GM18511 (cell line): ENCODE measurements at regions not wholly inside any gene's neighbourhood (a gene's known extent, or its start where the extent isn't known, plus 50 kb on each side); places are given as distances from the start of the nearest gene placed in this dataset.

ENCODE experiments used
- ATAC-seq: cut with Tn5 transposase; IDR thresholded peaks from one replicate; pipeline ENCODE4 v1.9.1; 2021; ENCODE audit warnings: mild to moderate bottlenecking, moderate library complexity; ENCODE audit not compliant: unreplicated experiment

DNA sequence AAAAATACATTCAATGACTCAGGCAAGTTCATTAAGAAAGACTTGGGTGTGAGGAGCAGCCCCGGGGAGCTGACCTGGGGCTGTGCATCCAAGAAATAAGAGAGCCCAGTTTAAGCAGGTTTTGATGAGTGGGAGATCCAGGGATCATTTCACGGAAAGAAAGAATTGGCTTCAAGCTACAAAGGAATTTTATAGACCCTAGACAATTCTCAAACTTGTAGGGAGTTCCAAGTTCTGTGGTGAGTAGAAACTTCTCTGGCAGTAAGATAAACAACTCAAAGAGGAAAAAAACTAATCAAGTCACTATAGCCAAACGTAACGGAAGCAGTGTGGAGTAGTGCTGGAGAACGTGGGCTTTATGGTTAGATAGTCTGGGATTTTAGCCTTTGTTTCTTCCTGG is 175.7 kb upstream of the DDHD1 start:
- ATAC-seq, result no peak

GRCh38 chr14:53327716-53328115 is 174.6 kb upstream of the DDHD1 start:
- ATAC-seq, result no peak

DNA sequence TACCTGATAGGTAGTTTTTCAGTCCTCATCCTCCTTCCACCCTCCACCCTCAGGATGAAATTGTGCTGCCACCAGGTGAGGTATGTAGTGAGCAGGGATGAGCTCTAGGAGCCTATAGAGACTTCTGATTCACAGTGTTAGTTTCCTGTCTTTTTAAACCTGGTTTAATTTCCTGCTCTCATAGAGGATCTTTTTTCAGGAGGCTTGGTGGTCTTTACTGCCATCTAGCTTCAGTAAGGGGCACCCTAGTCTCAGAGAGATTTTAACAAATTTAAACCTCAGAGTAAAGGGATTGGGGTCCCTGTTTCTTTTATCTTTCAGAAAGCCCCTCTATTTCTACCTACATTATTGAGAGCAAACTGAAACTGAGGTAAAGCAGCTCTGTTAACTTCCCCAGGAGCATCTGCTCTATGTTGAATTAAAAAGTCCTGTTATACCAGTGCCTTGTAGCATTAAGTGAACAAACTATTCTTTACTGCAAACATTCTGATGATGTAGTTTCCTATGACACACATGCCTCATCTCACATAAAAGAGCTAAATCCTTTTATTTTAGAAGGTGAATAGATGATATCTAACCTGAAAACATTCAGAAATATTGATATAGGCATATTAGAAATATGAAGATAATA is 172.2 kb upstream of the DDHD1 start:
- ATAC-seq, result no peak

DNA sequence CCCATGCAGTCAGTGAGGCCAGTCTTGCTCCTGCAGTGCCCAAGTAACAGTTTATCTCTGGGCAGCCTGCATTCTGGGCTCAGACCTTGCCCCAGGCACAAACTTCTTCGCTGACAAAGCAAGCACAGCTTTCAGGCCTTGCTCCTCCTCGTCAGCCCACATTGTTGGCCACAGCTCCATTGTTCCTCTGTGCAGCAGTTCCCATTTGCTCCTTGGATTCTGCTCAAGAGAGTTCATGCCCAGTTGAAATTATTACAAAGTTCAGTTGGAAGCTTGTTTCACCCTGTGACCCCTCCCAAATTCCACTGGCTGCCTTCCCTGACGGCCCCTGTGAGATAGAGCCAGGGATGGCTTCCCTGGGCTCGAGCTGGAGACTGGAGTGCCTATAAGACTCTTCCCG is 163.4 kb upstream of the DDHD1 start:
- ATAC-seq, result no peak

- ATAC-seq, result peak; percentile 94
These were observed 157.3 kb upstream of the DDHD1 start for GRCh38 chr14:53310412-53310811.

DNA sequence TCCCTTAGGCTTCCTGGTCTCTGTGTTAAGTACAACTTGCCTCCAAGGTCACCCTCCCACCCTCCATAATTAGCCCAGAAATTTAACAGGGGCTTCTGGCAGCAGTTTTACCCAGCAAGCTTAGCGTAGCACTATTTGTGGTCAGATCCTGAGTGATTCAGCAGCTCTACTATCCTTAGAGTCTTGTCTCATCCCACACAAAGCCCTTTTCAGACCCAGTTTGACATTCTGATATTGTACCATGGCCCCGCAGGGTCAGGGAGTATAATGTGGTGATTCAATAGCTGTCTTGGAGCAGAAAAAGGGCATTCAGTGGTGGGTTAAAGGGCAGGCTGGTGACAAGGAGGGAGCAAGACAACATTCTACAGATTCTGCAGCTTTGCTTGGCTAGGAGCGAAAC is 153.8 kb upstream of the DDHD1 start:
- ATAC-seq, result no peak

DNA sequence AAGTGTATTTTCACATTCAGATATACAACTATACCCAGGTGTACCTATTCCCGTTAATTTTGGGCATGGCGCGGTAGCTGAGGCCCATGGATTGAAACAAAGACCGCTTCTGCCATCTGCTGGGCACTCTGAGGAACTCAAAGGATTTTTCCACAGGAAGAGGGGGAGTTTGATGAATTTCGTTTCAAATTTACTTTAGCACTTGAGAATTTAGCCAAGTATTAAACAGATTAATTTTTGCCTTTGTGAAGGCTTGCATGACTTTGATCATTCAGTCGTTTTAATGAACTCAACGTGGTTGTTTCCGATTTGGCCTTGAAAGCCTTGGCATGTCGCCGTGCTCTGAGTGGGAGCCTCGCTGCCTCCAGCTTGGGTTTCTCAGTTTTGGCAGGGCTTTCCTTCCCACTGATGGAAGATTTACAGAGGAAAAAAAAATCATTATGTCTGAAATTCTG is 153.2 kb upstream of the DDHD1 start:
- no peak for ATAC-seq

GRCh38 chr14:53304726-53305381 is 151.7 kb upstream of the DDHD1 start:
- no peak for ATAC-seq

- ATAC-seq, result peak; percentile 50
These were observed 143.0 kb upstream of the DDHD1 start for GRCh38 chr14:53295985-53296582.

DNA sequence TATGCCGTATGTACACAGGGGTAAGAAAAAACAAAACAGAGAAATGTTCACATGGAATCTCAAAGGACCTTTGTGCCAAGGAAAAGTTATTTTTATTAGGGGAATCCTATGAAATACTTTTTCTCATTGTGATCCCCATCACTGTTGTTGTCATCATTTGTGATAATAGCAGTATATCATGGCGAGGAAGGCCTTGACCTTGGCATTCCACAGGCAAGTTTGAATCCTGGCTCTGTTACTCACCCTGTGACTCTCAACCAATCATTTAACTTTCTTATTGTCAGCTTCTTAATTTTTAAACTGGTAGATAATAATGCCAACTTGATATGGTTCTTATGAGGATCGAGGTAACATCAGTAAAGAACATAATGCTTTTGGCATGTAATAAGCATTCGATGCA is 142.2 kb upstream of the DDHD1 start:
- no peak for ATAC-seq

DNA sequence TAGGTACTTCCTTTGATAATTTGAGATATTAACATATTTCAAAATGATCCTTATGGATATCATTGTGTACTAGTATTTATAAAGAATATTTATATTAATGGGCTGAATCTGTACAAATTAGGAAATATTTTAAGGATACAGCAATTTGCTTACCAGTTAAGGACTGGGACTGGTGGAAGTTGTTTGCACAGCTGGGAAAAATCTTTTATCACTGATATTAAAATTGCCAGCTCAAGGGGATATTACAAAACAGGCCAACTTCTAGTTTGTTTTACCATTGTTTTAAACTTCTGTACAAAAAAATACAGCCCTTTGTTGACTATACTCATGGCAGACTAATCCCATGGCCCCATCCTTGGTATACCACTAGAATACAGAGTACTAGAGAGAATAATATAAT is 133.2 kb upstream of the DDHD1 start:
- ATAC-seq, result no peak

DNA sequence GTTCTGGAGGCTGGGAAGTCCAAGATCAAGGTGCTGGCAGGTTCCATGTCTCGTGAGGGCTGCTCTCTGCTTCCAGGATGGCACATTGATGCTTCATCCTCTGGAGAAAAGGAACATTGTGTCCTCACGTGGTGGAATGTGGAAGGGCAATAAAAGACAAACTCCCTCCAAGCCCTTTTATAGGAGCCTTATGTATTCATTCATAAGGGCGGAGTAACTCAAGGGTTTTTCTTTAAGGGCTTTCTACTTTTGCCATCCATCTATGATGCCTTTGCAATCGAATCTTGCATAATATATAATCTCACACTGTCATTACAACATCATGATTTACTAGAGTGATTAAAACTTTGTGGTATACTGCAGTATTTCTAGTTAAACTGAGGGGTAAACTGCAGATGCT is 132.7 kb upstream of the DDHD1 start:
- no peak for ATAC-seq

- no peak for ATAC-seq
These were observed 131.9 kb upstream of the DDHD1 start for GRCh38 chr14:53285064-53285463.

DNA sequence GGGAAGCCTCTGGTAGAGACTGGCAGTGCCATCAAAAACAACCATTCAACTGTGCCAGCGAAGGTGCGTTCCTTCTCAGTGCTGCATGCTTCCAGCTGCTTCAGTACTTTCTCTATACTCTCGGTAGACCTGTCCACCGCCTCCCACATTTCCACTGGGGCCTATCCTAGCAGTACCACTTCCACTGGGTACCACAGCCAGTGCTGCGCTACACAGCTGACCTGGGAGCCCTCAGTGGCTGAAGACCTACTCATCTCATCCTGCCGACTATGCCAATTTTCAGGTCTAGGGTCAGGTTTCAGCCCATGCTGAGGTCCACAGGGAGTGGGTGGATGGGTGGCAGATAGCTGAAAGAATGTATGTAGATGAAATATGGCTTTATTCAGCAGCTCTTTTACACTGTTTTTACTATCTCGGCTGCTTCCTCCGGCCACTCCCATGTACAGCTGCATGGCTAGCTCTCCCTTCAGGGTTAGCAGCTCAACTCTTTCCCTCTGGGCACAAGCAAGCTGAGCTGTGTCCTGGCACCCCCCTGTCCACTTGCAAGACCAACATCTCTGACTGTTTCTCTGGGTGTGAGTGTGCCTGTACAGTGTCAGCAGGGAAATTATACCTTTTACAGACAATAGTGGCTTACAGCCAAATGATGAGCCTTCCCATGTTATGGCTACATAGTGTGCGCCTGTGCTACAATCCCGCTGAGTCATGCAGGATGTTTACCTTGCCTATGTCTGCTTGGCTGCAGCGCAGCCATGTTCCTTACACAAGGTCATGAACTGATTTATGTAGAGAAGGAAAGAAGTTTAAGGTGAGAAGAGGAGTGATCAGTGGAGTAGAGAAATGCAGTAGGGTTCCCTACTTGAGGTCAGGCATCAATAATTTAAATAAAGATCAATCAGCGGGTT is 125.7 kb upstream of the DDHD1 start:
- ATAC-seq, result no peak

DNA sequence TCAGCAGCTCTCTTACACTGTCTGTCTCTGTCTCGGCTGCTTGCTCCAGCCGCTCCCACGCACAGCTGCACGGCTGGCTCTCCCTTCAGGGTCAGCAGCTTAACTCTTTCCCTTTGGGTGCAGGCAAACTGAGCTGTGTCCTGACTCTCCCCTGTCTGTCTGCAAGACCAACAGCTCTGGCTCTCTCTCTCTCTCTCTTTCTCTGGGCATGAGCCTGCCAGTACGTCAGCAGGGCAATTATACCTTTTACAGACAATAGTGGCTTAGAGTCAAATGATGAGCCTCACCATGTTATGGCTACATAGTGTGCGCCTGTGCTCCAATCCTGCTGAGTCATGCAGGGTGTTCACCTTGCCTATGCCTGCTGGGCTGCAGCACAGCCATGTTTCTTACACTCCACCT is 120.5 kb upstream of the DDHD1 start:
- no peak for ATAC-seq

DNA sequence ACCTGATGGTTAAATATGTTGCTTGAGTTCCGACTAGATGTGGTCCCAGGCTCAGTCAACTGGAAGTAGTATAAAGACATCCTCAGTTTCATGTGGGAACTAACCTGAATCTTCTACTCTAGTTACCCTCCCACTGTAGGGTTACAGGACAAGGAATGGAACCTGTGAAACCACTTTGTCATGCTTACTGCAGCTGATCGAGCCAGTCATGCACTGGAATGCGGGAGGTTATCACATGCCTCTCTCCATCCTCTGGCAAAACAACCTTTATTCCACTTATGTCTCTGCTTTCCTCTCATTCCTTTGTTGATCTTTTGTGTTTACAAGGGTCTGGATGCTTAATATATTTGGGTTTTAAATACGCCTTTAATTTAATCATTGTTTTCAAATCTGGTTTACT is 111.9 kb upstream of the DDHD1 start:
- no peak for ATAC-seq

DNA sequence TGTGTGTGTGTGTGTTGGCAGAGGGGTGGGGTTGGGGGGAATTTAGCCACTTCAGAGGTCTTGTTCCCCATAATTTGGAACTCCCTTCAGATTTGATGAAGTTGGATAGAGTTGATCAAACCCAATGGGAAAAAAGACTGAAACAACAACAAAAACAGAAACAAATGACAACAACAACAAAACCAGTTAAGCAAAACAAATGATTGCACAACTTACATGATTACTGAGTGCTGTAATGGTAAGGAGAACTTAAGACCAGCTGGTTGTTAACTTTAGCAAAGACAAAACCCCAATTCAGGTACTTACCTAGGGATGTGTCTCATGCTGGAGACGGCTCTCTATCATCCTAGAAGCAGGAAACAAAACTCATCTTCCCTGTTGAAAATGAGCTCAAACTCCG is 107.8 kb upstream of the DDHD1 start:
- no peak for ATAC-seq

DNA sequence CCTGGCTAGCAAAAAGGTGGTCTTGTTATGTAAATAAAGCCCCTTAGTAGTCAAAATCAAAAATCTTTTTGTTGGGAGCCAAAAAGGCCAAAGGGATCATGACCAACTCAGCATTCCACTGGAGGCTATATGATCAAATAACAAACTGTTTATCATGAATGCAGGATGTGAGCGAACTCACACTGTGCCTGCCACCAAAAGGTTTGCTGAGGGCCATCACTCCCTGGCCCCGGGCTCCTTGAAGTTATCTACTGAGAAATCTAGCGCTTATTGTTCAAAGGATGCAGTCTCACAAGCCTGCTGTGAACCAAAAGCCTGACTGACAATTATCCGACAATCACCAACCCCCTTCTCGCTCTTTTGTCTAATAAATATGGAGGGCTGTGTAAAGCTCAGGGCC is 107.2 kb upstream of the DDHD1 start:
- ATAC-seq, result no peak

DNA sequence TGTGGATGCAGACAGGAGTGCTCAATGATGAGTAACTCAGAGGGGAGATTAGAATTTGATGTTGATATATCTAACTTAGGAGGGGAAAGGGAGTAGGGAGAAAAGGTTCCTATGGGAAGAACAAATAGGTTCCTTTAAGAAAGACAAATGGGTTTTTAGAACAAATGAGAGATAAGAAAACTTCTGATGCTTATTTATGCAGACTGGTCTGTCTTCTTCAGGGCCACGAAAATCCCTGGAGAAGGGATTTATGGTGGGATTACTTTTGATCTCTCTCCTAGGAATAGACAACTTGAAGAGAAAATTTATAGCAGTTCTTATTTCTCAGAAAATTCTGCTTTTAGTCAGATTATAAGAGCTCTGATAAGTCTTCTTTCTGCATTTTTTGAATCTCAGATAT is 99.0 kb upstream of the DDHD1 start:
- ATAC-seq, result no peak

- ATAC-seq, result no peak
These were observed 95.9 kb upstream of the DDHD1 start for GRCh38 chr14:53249059-53249458.

- no peak for ATAC-seq
These were observed 94.7 kb upstream of the DDHD1 start for GRCh38 chr14:53247596-53248370.
